NCI-H69 (cell line): ENCODE measurements at regions not wholly inside any gene's neighbourhood (a gene's known extent, or its start where the extent isn't known, plus 50 kb on each side); places are given as distances from the start of the nearest gene placed in this dataset.
A peak's percentile ranks its signal among the peaks of the same experiment; 100 is the strongest.
"Not testable (repeated sequence)": the region's sequence is repeated elsewhere in the genome, so short reads cannot be mapped to it uniquely, and the experiment has no call there.

ENCODE experiments used
- DNase-seq: peaks from one replicate; lab custom pipeline; 2025; lab: John Stamatoyannopoulos, UW

GRCh38 chr12:107144441-107144840 lies 51.1 kb upstream of the CRY1 start:
- no peak for DNase-seq

GRCh38 chr12:107144990-107145389 lies 51.6 kb upstream of the CRY1 start:
- DNase-seq, result no peak

DNA sequence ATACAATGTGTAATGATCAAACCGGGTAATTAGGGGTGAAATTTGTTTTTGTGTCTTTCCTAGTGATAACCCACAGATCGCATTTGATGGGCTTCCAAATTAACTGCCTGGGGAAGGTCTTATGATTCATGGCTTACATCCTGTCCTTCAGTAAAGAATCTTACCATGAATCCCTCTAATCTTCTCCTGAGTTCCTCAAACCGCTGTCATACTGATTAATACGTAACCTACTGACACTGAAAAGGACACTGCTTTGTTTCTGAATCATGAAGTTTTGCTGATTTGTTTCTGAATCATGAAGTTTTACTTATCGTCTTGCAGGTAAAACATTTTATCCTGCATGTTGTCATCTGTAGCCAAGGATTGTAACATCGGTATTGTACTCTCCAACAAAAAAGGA lies 52.0 kb upstream of the CRY1 start:
- no peak for DNase-seq

- no peak for DNase-seq
Measured at GRCh38 chr12:107148107-107148506, 54.8 kb upstream of the CRY1 start.

GRCh38 chr12:107152315-107152714 lies 59.0 kb upstream of the CRY1 start:
- no peak for DNase-seq

DNA sequence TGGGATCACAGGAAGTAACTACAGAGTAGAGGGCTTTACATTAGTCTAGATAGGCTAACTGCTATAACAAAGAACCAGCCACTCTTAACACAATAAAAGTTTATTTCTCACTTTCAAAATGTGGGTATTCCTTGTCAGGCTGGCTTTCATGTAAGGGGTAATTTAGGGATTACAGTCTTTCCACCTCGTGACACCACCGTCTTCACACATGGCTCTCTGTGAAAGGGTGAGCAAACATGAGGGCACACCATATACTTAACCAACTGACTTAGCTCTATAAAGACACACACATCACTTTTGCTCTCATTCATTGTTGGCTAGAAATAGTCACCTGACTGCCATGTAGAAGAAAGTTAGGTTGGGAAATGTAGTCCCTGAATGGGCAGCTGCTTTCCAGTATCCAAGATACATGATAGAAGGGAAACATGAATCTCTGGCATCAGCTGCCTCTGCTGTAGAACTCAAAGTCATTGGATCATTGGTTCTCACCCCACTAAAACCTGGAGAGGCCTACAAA lies 66.1 kb upstream of the CRY1 start:
- peak; percentile 76 for DNase-seq

DNA sequence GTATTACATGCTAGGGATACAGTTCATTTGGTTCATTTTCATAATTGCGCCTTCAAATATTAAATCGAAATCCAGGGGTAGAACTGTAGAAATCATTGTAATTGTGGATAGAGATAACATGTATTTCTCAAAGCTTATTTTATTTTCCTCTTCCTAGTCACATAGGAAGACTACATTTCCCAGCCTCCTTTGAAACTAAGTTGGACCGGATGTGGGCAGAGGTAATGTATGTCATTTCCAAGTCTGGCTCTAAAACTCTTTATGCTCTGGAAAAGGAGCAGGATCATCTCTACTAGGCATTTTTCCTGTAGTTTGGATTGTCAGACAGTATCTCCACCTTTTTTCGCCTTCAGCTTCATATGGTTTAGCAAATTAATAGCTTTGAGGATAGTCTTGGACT lies 70.1 kb upstream of the CRY1 start:
- no peak for DNase-seq

GRCh38 chr12:107164392-107164791 lies 71.0 kb upstream of the CRY1 start:
- no peak for DNase-seq

GRCh38 chr12:107165581-107165980 lies 72.2 kb upstream of the CRY1 start:
- DNase-seq, result no peak

DNA sequence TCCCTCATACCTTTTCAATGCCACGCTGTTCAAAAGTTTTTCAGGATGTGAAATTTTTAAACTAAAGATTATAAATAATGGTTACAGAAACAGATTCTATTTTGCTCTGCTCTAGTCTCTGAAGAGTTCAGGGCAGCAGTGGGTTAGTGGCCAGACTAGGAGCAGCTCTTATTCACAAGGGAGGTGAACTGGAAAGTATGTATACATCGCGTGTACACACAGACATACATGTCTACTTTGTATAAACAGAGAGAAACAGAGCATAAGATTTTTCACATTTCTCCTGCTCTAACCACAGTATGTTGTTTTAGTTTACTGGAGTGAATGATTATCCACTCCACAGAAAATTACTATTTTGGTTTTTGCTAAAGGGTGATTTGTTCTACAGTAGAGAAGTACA lies 74.4 kb upstream of the CRY1 start:
- no peak for DNase-seq

DNA sequence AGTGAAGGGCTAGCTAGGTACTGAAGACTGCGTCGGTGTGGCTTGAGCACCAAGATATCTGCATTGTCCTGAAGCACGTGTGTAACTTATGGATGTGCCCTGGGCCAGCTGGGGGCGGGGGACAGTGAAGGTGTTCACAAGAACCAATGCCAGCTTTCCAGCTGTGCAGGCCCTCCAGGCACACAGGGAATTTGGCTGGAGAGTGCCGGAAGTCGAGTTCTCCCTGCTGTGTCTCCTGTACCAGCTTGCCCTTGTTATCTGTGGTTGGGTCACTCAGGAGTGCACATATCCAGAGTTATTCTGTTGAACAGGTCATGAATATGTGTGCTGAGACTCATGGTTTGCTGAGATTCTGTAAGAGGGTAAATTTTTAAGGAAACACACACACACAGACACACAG lies 75.9 kb upstream of the CRY1 start:
- peak; percentile 89 for DNase-seq

- DNase-seq, result no peak
Measured at GRCh38 chr12:107178776-107179175, 85.4 kb upstream of the CRY1 start.

DNA sequence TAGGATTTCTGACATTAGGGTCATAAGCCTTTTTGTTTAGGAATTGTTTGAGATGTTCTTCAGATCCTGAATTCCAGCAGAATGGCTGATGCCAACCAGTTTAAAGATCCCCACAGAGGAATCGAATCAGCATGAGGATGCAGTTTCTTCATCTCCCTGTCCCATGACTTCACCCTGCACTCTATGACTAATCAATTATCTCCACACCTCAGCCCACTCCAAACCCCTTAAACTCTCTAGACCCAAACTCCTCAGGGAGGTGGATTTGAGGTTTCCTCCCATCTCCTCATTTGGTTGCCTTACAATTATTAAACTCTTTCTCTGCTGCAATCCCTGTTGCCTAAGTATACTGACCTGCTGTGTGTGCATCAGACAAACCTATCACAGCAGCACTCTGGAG lies 86.5 kb upstream of the CRY1 start:
- DNase-seq, result no peak

- no peak for DNase-seq
Measured at GRCh38 chr12:107180272-107180671, 86.9 kb upstream of the CRY1 start.

DNA sequence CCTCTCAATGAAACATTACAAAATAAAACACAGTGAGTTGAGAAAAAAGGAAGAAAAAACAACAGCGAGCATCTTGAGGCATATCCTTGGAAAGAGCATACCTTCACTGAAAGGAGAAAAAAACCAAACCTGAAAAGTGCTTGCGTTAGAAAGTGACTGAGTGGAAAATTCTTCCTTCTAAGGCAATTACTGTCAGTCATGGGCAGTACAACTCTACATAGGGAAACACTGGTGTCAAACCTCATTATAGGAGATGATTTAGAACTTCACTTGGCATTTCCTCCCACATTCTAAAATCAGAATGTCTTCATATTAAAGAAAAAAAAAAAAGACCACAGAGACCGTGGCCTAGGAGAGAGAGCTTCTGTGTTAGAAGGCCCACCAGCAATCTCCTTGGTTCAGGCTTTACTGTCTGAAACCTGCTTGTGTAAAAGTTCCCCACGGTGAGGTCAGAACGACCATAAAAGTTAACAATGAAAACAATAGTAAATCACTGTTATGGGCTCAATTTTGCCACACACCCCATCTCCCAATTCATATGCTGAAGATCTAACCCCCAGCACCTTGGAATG lies 91.1 kb upstream of the CRY1 start:
- no peak for DNase-seq

DNA sequence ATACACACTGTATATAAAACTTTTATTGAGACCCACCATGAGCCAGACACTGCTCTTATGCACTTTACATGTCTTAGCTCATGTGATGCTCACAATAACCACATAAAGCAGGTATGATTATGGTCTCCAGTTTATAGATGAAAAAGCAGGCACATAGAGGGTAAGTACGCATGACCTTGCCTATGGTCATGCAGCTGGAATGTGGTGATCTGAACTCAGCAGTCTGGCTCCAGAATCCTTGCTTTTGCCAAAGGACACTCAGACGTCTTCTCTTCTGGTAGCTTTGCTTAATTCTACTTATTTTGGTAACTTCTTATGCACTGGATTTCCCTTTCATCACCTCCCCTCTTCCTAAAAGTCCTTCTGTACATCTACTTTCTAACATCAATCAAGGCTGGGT lies 103.3 kb upstream of the CRY1 start:
- DNase-seq, result no peak

DNA sequence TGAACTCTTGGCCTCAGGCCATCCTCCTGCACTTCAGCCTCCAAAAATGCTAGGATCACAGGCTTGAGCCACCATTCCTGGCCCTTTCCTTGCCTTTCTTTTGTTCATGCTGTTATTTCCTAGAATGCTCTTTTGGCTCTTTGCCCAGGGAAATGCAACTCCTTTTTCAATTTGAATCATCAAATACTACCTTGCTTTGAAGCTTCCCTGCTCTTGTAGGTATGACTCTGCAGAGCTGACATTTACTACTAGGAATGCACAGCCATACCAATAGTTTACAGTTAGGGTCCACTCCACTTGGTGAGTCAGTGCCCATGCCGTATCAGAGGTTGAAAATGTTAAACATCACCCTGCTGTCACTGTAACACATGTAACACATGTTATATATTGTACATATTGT lies 107.0 kb upstream of the CRY1 start:
- DNase-seq, result peak; percentile 63

- no peak for DNase-seq
Measured at GRCh38 chr12:107207931-107208525, 114.7 kb upstream of the CRY1 start.

DNA sequence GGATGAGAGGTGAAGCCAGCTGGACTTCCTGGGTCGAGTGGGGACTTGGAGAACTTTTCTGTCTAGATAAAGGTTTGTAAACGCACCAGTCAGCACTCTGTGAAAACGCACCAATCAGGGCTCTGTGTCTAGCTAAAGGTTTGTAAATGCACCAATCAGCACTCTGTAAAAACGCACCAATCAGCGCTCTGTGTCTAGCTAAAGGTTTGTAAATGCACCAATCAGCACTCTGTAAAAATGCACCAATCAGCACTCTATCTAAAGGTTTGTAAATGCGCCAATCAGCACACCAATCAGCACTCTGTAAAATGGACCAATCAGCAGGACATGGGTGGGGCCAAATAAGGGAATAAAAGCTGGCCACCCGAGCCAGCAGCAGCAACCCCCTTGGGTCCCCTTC lies 116.4 kb upstream of the CRY1 start:
- not testable (repeated sequence) for DNase-seq

GRCh38 chr12:107214373-107214773 lies 121.0 kb upstream of the CRY1 start:
- not testable (repeated sequence) for DNase-seq

GRCh38 chr12:107216411-107216810 lies 123.1 kb upstream of the CRY1 start:
- not testable (repeated sequence) for DNase-seq

GRCh38 chr12:107219301-107219700 lies 126.0 kb upstream of the CRY1 start:
- DNase-seq, result no peak

DNA sequence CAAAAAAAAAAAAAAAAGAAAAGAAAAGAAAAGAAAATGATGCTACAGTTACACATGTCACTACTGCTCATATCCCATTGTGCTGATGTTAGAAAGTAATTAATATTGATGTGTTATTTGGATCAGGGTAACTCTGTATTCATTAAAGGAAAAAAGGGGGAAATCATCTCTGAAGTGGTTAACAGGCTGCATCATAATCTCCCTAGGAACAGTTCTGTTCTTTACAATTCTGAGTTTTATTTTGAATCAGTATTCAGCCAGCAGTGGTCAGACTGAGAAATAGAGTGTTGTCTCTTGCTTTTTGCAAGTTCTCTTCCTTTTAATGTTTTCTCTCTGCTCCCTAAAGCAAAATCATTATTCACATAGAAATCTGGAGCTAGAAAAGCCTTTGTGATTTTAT lies 128.6 kb upstream of the CRY1 start:
- DNase-seq, result no peak

GRCh38 chr12:107223821-107224220 lies 130.5 kb upstream of the CRY1 start:
- DNase-seq, result peak; percentile 19
